ENCODE measurements at regions not wholly inside any gene's neighbourhood (a gene's known extent, or its start where the extent isn't known, plus 50 kb on each side); places are given as distances from the start of the nearest gene placed in this dataset.

- TF ChIP-seq ATF2 (IDR thresholded peaks at IDR 0.05; ENCODE audit: low read length), result no peak
- no peak for TF ChIP-seq FOSL1 (IDR thresholded peaks at IDR 0.05; ENCODE audit: insufficient read depth, low read depth, low read length)
- no peak for TF ChIP-seq ZNF274 (IDR thresholded peaks at IDR 0.05; ENCODE audit: borderline replicate concordance, extremely low read depth, low read length)
Observed at GRCh38 chr2:122267947-122268346, 512.5 kb downstream of the TSN start (continued).
